ENCODE measurements at regions not wholly inside any gene's neighbourhood (a gene's known extent, or its start where the extent isn't known, plus 50 kb on each side); places are given as distances from the start of the nearest gene placed in this dataset.

- no peak for TF ChIP-seq POLR2AphosphoS5 (IDR thresholded peaks at IDR 0.05; ENCODE audit: low read depth, low read length)
- TF ChIP-seq TAF1 (IDR thresholded peaks at IDR 0.05; ENCODE audit: borderline replicate concordance, insufficient read depth, low read length), result no peak
- TF ChIP-seq REST (IDR thresholded peaks at IDR 0.05; ENCODE audit: insufficient read depth in 1 of 2, low read depth in 2 of 2, low read length in 2 of 2), result no peak
- TF ChIP-seq FOXP2 (optimal IDR thresholded peaks at IDR 0.05; ENCODE audit: borderline replicate concordance, extremely low read depth, extremely low read length, insufficient read depth), result no peak
- no peak for TF ChIP-seq SIN3A (IDR thresholded peaks at IDR 0.05; ENCODE audit: borderline replicate concordance, insufficient read depth, low read length)
Observed at GRCh38 chr5:155094455-155094854, 80.9 kb downstream of the KIF4B start.

DNA sequence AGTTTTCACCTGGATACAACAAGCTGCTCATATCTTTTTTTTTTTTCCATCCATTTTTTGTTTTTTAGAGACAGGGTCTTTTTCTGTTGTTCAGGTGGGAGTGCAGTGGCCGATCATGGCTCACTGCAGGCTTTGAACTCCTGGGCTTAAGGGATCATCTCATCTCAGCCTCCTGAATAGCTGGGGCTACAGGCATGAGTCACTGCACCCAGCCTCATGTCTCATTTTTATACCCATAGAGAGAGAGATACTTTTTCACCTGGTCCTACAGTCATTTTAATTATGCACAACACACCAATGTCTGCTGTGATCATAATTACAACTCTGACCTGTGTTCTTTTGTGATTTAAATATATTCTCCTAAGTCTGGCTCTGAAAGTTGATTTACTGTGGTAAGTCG, 84.4 kb downstream of the KIF4B start:
- no peak for TF ChIP-seq FOXP2 (optimal IDR thresholded peaks at IDR 0.05; ENCODE audit: borderline replicate concordance, extremely low read depth, extremely low read length, insufficient read depth)
- TF ChIP-seq POLR2AphosphoS5 (IDR thresholded peaks at IDR 0.05; ENCODE audit: low read depth, low read length), result no peak
- no peak for TF ChIP-seq REST (IDR thresholded peaks at IDR 0.05; ENCODE audit: insufficient read depth in 1 of 2, low read depth in 2 of 2, low read length in 2 of 2)
- no peak for TF ChIP-seq TAF1 (IDR thresholded peaks at IDR 0.05; ENCODE audit: borderline replicate concordance, insufficient read depth, low read length)
- TF ChIP-seq SIN3A (IDR thresholded peaks at IDR 0.05; ENCODE audit: borderline replicate concordance, insufficient read depth, low read length), result no peak

- TF ChIP-seq TAF1 (IDR thresholded peaks at IDR 0.05; ENCODE audit: borderline replicate concordance, insufficient read depth, low read length) (no peak), REST (IDR thresholded peaks at IDR 0.05; ENCODE audit: insufficient read depth in 1 of 2, low read depth in 2 of 2, low read length in 2 of 2) (peak in 1 of 2 experiments; percentile 74; a peak in 2 of 4 replicates)
Observed at GRCh38 chr5:155098433-155098832, 84.9 kb downstream of the KIF4B start.

- TF ChIP-seq FOXP2 (optimal IDR thresholded peaks at IDR 0.05; ENCODE audit: borderline replicate concordance, extremely low read depth, extremely low read length, insufficient read depth) (no peak), REST (IDR thresholded peaks at IDR 0.05; ENCODE audit: insufficient read depth in 1 of 2, low read depth in 2 of 2, low read length in 2 of 2) (no peak), SIN3A (IDR thresholded peaks at IDR 0.05; ENCODE audit: borderline replicate concordance, insufficient read depth, low read length) (no peak)
Observed at GRCh38 chr5:155101697-155102096, 88.1 kb downstream of the KIF4B start.

DNA sequence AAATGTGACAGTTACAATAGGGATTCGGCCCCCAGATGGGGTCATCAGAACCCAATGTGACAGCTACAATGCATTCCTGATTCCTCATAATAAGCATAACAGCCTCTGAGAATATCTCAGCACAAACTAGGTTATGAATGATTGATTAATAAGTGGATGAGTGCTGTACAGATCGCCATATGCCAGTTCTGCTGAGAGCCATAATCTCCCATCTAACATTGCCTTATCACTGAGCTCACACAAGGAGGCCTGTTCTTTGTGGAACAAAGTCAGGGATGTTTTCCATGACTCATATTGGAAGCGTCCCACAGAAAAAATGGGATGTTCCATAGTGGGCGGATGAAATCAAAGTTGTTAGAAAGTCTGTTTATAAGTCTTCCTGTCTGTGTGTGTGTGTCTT, 89.6 kb downstream of the KIF4B start:
- TF ChIP-seq SIN3A (IDR thresholded peaks at IDR 0.05; ENCODE audit: borderline replicate concordance, insufficient read depth, low read length) (no peak), POLR2AphosphoS5 (IDR thresholded peaks at IDR 0.05; ENCODE audit: low read depth, low read length) (no peak), REST (IDR thresholded peaks at IDR 0.05; ENCODE audit: insufficient read depth in 1 of 2, low read depth in 2 of 2, low read length in 2 of 2) (no peak), FOXP2 (optimal IDR thresholded peaks at IDR 0.05; ENCODE audit: borderline replicate concordance, extremely low read depth, extremely low read length, insufficient read depth) (no peak), TAF1 (IDR thresholded peaks at IDR 0.05; ENCODE audit: borderline replicate concordance, insufficient read depth, low read length) (no peak)
